T-helper 2 cell treated with Interferon-gamma antibody and Interleukin-4, amounts not matched to agents 100 ng/mL and 5 ng/mL, for 36 hours (primary cell): ENCODE measurements at regions not wholly inside any gene's neighbourhood (a gene's known extent, or its start where the extent isn't known, plus 50 kb on each side); places are given as distances from the start of the nearest gene placed in this dataset.
"Not testable (repeated sequence)": the region's sequence is repeated elsewhere in the genome, so short reads cannot be mapped to it uniquely, and the experiment has no call there.

Experiments
- intact Hi-C: fragments of 100-400 bp; cut with micrococcal nuclease; formaldehyde crosslinking; loops from one replicate; pipeline ENCODE4 v1.15.1; 2023

DNA sequence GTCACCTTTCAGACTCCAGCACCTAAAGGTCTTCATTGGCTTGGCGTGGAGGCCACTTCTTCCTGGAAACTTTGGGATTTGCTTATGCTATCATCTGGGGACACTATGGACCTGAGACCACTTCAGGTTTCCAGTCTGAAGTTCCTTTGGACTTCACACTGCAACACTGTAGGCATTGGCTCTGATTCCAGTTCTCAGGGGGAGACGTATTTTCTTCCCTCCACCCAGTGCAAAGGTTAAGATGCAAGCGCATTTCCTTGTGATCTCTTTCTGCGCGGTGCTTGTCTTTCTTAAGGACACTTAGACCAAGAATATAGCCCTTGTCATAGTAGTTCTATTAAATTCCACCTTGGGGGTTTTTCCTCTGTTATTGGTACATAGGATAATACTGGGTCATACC, 299.8 kb downstream of the TSHZ3 start:
- intact Hi-C loops, result no loop called here

DNA sequence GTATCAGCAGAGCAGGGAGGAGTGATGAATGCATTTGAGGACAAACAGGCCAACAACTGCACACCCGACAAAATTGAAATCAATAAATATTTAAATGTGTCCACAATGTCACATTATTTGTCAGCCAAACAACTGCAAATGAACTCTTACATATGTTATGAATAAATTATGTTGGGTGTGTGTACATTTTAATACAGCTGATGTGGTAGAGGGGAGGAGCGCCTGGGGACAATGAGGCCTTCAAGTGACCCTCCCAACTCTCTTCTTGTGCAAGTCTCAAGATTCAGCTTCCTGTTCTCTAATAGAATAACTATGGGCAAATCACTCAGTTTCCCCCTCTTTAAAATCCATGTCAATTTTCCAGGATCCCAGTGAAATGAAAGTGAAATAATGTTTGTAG, 303.2 kb downstream of the TSHZ3 start:
- intact Hi-C loops, result no loop called here

DNA sequence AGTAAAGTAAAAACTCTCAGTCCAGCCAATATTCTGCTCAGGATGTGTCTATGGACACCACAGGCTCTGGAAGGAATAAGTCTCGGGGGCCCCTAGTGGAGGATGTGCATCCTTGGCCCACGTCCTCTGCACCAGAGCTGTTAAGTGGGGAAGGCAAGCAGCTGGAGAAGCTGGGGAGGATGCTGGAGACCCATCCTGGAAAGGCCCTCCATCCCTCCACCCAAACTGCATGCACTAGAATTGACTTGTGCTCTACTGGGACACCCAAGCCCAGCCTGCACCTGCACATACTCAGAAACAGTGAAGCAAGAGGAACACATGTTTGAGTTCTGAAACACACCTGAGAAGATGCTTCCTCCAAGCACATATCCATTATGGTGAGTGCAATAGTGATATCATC, 307.8 kb downstream of the TSHZ3 start:
- intact Hi-C loops, result no loop called here

DNA sequence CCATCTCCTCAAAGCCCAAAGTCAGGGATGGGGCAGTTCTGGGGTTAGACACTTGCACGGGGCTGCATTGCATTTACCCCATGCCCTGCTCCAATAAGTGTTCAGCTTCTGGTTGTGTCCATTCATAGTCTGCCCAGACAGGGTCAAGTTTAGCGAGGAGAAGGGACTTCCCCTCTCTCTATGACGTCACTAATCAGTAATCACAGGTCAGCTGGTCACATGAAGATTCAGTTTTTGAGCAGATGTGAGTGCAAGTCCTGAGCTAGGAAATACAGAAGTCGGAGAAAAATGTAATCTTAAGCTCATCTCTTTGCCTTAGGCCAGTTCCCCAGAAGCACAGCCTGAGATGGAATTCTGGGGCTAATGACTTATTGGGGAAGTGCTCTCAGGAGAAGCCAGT, 310.1 kb downstream of the TSHZ3 start:
- intact Hi-C loops, result no loop called here

DNA sequence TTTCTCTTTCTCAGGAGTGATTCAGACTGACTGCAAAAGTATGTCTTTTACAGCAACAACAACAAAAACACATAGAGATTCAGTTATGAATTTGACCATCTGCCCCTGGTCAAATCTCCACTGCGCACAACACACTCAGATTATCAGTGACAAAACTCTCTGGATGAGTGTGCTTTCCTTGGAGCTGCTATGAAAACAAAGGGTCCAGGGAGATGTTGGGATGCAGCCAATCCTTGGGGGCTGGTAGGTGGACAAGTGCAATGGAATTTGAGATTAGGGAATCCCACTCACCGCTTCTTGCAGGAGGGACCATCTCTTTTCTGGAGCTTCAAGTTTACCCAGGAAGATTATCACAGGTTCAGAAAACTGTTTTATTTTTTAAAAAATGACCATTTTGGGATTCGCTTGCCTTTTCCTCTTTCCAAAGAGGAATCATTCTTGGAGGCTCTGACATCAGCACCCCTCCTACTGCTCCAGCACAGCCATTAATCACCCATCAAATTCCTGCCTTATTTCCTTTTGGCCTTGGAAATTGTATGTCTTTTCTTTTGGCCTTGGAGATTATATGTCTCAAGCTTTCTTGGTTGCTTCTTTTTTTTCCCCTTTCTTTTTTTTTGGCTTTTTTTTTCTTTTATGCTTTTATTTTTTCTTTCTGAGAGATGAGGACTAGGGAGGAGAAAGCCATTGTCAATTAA, 311.8 kb downstream of the TSHZ3 start:
- intact Hi-C loops, result no loop called here

DNA sequence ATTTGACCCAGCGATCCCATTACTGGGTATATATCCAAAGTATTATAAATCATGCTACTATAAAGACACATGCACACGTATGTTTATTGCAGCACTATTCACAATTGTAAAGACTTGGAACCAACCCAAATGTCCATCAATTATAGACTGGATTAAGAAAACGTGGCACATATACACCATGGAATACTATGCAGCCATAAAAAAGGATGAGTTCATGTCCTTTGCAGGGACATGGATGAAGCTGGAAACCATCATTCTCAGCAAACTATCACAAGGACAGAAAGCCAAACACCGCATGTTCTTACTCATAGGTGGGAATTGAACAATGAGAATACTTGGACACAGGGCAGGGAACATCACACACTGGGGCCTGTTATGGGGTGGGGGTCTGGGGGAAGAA, 317.8 kb downstream of the TSHZ3 start:
- intact Hi-C loops, result not testable (repeated sequence)

DNA sequence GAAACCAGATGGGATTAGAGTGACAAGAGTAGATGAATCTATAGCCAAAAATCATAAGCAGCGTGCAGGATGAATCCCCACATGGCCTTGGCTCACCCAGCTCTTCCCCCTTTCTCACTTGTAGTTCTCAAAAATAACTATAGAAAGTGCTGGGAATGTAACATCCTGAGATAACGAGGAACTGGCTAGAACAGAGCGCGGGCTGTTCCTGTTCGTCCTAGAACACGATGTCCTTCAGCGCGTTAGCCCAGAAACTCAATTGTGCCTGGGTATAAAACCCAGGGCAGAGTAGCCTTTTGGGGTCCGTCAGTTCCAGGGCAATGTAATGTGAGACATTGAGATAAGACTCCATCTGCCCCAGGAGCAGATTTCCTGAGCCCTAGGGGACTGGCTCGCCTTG, 326.2 kb downstream of the TSHZ3 start:
- intact Hi-C loops, result no loop called here

DNA sequence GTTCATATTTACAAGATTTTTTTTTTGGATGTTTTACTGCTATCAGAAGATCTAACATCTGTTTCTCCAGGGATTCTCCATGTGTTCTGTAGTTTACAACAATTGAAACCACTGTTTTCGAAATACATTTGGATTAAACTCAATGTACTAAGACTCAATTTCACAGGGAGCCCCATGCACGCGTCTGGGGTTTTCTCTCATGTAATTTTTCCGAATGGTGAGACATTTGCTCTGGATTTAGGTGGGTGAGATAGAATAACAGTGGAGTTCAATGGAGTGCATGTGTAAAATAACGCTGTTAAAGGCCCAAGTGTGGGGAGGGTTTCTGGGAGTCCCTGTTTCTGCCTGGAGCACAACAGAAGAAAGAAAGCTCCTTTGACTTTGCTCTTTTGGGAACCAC, 330.3 kb downstream of the TSHZ3 start:
- intact Hi-C loops, result no loop called here

DNA sequence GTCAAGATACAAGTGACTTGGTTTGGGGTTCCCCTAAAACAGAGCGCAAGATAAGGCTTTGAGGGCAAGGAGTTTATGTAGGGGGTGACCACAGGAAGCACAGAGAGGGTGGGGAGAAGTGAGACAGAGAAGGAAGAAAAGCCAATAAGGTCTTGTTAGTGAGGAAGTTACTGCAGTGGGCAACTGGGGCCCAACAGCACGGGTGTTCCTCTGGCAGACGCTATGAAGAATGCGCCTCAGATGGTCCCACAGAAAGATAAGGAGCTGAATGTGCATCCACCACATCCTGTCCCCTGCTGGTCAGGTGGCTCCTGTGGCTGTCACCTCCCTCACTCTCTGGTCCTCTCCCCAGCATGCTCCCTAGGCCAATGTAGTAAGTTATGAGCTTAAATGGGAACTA, 333.5 kb downstream of the TSHZ3 start:
- intact Hi-C loops, result no loop called here

DNA sequence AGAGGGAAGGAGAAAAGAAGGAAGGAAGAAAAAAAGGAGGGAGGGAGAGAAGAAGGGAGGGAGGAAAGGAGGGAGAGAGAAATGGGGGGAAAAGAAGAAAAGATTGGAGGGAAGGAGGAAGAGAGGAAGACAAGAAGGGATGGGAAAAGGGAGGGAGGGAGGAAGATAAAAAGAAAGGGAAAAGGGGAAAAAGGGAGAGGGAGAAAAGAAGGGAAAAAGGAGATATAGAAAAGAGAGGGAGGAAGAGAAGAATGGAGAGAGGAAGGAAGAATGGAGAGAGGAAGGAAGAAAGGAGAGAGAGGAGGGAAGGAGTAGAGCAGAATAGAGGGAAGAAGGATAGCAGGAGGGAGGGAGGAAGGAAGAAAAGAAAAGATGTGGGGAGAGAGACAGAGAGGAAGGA, 334.6 kb downstream of the TSHZ3 start:
- intact Hi-C loops, result no loop called here

DNA sequence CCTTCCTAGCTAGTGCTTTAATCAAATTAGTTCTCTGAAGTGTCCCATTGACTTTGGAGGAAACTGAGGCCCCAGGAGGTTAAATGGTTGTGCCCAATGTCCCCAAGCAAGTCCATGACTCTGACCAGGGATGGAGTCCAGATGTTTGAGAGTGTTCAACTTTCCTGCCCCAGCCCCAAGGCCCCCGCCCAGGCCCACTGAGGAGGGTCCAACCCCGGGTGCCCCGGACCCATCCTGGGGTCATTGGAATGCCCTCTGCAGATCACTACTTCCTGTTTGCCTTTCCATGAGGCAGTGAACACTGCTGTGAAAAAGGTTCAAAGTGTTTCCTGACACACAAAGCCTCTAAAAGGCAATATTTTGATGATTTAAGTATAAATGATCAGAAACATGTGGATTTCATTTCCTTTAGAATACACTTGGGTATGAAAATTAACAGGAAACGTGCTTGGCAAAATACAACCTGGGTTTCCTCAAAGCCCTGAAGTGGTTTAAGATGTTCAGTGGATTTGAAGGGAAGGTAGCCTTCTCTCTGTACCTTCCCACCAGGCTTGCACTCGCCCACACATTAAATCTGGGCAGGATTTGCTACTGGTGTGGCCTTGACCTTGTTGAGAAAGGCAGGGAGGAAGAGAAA, 335.7 kb downstream of the TSHZ3 start:
- intact Hi-C loops, result no loop called here

DNA sequence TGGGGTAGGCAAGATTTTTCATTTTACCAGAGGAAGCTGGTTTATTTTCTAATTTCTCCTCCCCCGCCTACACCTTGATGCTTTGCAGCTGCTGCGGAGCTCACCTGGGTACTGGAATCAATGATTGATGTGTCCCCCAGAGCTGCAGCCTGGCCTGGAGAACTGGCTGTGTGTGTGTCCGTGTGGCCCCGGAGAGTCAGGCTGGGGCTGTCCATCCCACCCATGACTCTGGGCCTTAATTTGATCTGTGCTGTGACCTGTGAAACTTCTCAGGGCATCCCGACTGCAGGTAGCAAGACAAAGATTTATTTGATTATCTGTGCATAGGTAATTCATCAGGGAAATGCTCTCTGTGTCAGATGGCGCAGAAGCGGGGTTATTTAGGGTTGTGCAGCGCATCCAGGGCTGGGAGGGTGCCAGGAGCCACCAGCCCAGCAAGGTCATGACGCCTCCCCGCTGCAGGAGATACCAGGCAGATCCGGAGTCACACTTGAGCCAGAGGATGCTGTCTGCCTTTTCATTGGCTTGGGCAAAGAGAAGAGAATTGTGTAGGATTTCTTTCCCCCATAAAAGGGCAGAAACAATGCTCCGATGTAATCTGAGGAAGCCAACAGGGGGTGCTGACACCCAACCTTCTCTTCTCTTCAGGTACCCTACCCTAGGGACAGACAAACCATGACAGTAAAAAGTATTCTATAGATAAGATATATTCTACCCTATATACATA, 346.6 kb downstream of the TSHZ3 start:
- intact Hi-C loops, result no loop called here

DNA sequence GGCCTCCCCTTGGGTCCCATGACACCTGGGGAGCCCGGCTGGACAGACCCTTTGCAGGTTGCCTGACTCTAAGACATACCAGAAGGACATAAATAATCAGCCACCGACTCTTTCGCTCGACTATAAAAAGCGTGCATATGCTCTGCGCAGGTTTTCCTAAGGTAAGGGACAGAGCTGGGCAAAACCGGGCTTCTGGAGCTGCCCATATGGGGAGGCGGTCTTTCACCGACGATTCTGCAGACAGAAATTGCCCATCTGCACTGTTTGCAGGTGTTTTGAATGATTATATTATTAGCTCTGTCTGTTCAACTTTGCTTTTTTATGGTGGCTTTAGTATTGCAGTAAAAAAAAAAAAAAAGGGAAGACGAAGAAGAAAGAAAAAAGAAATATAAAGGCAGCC, 347.2 kb downstream of the TSHZ3 start:
- intact Hi-C loops, result no loop called here

DNA sequence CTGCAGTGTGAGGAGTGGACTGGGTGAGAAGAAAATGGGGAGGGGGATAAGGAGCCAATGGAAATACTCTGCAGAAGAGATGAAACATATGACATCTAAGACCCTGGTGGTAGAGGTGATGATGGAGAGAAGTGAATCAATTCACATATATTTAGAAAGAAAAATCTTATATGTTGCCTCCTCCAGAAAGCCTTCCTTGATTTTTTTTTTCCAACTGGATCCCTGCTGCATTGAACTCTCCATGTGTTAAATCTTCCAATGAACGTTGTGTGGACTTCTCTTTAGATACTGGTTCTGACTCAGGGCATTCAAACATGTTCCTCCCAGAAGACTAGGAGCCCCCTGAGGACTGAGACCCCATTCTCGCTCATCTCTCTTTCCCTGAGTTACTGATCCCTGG, 348.3 kb downstream of the TSHZ3 start:
- intact Hi-C loops, result no loop called here

DNA sequence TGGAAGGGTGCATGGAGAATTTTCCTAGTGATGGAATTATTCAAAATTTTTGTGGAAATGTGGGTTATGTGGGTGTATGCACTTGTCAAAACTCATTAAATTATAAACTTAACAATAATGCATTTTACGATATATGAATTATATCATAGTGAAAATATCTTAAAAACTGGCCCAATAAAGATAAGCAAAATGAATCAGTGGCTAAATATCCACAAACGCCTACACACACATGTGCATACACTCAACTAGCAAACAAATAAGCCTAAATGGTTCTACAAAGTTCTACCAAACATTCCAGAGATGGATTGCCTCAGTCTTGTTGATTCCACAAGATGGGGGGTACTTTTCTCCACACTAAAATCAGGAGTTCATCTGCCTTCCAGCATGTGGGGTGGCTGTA, 349.5 kb downstream of the TSHZ3 start:
- intact Hi-C loops, result no loop called here

DNA sequence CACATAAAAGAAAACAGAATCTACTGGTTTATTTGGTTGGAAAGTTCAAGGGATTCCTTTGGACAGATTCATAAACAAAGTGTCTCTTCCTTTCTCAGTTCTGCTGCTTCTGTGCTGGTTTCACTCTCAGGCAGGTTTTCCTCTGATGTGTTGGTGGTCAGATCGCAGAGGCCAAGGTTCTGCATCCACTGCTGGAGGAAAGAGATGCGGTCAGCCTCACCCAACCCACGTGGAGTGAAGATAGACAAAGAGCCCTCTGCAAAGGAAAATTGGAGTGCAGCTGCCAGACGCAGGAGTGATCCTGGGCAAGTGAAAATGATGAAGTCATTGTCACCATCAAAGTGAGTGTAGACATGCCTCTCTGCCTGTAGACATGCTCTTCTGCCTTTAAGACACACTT, 352.0 kb downstream of the TSHZ3 start:
- intact Hi-C loops, result no loop called here

DNA sequence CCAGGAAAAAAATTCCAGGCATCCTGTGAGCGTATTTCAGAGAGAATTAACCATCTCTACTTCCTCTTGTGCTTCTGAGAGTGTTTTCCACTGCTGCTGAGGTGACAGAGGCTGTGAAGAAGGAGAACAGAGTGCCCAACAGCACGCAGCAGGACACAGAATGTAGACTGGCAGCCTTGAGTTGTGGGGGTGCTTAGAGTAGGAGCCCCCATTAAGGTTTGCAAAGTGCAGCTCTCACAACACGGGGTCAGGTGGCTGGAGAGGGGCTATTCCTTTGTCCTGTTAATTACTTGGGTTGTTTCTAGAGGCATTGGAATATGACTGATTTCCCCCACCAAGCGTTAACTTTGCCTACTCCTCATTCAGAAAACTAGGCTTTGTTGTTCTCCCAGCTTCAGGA, 370.6 kb downstream of the TSHZ3 start:
- intact Hi-C loops, result no loop called here

DNA sequence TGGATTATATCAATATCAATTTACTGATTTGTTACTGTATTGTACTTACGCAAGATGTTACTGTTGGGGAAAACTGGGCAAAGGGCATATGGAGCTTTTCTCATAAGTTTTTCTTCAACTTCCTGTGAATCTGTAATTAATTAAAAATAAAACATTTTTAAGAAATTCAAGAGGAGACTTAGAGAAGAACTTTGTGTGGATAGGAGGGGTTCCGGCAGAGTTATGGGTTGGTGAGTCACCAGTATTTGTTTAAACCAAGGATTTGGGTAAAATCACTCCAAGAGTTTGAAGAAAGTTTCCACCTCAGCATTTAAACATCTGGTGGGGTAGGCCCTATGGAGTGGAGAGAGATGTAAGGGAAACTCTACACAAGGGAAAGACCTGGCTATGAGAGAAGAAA, 379.6 kb downstream of the TSHZ3 start:
- intact Hi-C loops, result no loop called here

DNA sequence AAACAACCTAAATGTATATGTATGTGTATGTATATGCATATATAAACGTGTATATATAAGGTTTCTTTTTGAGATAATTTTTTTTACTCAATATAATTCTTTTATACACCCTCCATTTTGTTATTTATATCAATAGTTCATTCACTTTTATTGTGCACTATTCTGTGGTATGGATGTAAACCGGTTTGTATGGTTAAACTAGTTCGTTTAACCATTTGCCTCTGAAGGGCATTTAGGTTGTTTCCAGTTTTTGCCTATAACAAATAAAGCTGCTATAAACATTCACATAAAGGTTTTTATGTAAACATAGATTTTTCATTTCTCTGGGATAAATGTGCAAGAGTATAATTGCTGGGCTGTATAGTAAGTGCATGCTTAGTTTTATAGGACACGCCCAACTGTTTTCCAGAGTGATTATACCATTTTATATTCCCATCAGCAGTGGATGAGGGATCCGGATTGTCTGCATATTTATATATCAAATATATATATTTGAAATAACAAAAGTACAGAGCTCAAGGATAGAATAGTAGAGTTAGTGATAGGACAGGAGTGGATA, 380.3 kb downstream of the TSHZ3 start:
- intact Hi-C loops, result no loop called here

DNA sequence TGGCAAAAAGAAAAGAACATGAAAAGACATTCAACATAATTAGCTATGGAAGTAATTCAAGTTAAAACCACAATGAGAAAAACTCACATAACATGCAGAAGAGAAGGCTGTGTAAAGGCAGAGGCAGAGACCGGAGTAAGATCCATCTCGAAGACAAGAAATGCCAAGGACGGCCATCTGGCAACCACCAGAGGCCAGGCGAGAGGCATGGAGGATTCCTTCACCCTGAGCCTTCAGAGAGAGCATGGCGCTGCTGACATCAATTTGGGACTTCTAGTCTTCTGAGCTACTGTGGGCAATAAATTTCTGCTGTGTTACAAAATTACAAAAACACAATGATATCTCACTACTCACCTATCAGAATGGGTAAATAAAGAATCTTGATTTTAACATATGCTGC, 381.0 kb downstream of the TSHZ3 start:
- intact Hi-C loops, result no loop called here

DNA sequence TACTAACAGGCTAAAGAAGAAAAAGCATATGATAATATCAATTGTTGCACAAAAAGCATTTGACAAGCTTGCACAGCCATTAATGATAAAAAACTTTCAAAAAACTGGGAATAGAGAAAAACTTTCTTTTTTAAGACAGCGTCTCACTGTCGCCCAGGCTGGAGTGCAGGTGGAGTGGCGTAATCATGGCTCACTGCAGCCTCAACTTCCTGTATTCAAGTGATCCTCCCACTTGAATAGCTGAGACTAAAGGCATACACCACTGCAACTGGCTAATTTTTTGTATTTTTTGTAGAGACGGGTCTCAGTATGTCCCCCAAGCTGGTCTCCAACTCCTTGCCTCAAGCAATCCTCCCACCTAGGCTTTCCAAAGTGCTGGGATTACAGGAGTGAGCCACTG, 382.8 kb downstream of the TSHZ3 start:
- intact Hi-C loops, result no loop called here

DNA sequence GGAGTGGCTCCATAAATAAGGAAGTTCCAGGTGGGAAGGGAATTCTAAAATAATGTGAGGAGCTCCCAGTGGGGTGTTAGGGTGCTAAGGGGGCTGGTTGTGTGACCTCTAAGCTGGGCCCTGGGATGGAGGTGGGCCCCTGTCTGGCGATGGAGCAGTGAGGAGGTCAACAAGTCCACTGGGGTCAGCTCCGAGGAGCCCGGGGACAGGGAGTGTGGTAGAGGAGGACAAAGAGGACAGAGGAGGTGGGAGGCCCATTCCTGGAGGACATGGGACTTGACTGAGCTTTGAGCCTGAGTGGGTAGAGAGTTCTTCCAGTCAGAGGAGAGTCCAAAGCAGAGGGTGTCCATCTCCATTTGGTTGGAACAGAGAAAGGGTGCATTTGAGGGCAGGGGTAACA, 390.2 kb downstream of the TSHZ3 start:
- intact Hi-C loops, result no loop called here
